CD1c-positive myeloid dendritic cell (primary cell): ENCODE measurements at regions not wholly inside any gene's neighbourhood (a gene's known extent, or its start where the extent isn't known, plus 50 kb on each side); places are given as distances from the start of the nearest gene placed in this dataset.

Source experiments
- DNase-seq: peaks from one replicate; pipeline ENCODE4 v3.0.0-alpha.2; 2016; ENCODE audit errors: extremely low spot score

DNA sequence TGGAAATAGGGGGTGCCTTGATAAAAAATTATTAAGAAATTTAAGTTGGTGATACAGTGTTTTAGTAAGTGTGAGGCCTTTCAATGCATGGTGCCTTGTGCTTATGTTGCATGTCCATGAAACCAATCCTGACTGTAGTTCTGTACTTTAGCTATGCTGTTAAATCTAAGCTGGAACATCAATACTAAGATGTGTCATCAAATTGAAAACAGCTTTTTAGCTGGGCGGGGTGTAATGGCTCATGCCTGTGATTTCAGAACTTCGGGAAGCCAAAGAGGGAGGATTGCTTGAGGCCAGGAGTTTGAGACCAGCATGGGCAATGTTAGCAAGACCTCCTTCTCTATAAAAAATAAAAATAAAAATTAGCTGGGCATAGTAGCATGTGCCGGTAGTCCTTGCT, 930.3 kb upstream of the PCDH9 start:
- no peak for DNase-seq

DNA sequence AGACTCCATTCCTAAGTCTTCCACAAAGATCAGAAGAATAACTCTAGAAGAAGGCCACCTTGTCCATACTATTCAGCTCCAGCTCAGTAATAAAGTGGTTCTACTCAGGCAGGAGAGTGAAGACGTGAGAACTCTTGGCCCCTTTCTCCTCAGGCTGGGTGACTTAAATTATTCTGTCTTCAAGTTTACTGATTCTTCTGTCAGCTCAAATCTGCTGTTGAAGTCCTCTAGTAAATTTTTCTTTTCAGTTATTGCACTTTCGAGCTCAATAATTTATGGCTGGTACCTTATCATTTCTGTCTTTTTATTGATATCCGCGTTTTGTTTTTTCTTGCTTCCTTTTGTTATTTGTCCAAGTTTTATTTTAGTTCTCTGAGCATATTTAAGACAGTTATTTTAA, 922.3 kb upstream of the PCDH9 start:
- DNase-seq = no peak

DNA sequence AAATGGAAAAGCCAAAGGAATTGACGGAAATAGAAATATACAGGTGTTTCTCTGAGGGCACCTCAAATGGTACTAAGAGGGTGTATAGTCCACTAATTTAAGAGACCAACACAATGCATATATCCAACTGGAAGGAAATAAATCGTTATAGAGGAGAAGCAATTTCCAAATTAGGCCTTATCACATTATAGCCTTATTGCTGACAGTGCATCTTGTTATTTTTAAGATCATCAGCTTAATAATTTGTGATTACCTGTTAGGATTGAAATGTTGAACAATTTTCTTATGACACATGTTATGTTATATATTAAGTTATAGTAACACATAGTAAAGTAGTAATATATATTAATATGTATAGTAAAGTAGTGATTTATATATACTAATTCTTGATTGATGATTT, 915.7 kb upstream of the PCDH9 start:
- no peak for DNase-seq

DNA sequence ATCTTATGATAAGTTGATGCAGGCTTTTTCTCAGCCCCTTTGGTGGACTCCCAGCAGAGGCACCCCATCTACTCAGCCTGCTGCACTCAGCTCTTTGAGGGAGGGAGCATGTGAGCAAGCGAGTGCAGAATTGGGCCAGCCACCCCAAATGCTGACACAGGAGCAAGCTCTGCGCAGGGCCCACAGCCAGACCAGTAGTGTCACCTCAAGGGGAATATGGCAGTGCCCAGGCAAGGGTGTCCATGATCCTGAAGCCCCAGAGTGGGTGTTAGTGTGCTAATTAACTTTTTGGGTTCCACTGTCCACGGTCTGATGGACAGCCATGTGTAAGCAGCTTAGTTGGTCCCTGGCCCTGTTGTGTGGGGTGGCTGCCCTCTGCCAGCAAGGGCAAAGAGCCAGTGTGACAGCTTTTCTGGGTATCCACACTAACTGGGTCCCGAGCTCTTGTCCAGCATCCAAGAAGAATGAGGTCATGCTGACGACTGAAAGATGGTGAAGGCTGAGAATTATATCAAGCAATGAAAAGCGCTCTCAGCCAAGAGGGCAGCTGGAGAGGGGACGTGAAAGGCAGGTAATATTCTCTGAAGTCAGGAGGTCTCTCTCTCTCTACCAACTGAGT, 898.3 kb upstream of the PCDH9 start:
- no peak for DNase-seq

DNA sequence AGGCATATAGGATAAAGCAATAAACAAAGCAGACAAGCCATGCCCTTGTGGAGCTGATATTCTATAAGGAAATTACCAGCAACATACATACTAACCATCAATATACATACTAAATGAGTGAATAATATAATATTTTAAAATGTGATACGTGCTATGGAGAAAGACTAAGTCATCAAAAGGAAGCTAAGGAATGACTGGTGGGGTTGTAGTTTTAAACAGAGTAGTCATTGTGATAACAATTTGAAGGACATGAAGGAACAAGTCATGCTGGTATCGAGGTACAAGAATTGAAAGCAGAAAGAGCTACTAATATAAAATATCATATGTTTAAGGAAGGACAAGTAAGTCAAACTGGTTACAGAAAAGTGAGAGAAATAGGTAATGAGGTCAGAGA, 894.9 kb upstream of the PCDH9 start:
- DNase-seq = no peak

DNA sequence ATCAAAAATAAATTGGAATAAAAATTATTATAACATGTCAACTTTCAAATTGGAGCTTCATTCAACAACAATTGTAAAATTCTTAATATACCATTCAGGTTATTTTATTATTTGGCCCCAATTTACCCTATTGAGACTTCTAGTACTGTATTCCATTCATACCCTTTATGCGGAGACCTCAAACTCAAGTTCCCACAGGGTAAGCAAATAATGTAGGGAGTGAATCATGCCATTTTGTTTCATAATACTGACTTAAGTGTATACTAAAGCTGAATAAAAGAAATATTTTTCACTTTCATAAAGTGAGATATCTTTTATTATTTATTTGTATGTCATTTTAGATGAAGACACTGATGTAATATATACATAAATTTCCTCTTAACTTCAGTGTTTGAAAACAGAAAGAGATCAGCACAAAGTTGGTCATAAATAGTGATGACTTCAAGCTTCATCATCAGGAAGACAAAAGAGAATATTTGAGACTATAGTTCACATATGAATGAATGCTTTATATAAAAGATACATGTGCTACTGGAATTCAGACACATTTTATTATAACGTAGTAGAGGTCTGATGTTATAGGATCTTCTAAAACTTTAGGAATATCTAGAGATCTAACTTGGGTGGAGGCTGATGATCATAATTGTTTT, 894.4 kb upstream of the PCDH9 start:
- no peak for DNase-seq

DNA sequence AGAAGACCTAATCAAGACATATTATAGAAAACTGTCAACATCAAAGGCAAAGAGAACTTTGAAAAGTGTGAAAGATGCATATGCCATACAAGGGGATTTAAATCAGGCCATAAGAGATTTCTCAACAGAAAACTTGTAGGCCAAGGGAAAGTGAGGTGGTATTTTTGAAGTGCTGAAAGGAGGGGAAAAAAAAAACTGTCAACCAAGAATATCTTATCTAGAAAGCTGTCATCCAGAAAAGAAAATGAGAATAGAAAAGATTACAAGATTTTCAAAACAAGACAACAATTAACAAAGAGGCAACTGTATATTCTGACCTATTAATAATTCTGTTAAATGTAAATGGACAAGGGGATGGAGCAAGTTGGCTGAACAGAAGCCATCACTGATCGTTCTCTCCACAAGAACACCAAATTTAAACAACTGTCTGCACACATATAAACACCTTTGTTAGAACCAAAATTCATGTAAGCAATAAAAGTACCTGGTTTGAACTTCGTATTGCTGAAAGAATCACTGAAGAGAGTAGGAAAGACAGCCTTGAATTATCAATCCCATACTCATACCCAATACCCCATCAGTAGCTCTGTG, 880.1 kb upstream of the PCDH9 start:
- no peak for DNase-seq

DNA sequence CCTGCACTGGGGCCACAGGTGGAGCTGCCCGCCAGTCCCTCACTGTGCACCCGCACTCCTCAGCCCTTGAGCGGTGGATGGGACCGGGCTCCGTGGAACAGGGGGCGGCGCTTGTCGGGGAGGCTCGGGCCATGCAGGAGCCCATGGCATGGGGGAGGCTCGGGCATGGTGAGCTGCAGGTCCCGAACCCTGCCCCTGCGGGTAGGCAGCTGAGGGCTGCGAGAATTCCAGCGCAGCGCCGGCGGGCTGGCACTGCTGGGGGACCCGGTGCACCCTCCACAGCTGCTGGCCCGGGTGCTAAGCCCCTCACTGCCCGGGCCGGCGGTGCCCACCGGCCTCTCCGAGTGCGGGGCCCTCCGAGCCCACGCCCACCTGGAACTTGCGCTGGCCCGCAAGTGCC, 877.5 kb upstream of the PCDH9 start:
- no peak for DNase-seq

DNA sequence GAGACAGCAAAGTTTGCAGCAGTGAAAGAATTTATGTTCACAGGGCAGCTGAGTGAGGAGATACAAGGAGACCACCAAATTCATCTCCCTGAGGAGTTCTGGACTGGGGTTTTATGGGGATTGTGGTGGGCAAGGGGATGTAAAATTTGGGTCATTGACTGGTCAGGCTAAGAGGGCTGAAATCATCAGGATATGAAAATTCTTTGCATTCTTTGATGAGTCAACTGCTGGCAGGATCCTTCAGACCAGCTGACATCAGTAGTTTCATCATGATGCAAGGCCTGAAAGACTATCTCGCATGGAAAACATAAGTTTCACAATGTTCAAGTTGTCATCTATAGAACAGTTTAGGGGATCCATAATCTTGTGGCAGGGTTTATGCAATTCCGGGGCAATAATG, 869.5 kb upstream of the PCDH9 start:
- DNase-seq = no peak

DNA sequence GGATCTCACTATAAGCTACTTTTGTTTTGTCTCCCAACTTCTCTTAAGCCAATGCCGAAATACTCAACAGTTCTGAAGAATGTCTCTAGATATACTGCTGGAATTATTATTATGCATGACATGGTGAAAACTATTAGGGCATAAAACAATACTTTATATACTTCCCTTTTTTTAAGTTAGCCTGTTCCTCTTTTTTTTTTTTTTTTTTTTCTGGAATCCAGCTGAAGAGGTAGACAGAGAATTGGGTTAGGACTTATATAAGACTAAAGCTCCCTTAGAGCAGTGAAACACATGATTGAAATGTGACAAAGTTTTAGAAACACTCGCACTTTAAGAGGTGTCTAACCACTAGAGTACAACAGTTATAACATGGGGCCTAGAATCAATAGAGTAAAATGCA, 850.9 kb upstream of the PCDH9 start:
- no peak for DNase-seq

DNA sequence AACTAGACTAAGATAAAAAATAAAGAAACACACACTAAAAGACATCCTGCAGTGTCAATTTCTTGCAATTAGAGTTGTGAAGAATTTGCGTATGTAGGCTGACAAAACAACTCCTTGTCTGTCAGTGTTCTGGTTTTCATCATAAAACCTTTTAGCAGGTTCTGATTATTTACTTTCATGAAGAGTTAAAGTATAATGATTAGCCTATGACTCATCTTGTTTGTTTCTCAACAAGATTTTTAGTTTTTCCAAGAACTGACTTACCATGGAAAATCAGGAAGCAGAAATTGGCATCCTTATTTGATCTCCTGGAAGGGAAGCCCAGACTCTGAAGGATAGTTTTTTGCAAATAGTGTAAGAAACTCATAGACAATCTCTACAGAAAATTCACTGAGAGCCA, 848.7 kb upstream of the PCDH9 start:
- DNase-seq = no peak

DNA sequence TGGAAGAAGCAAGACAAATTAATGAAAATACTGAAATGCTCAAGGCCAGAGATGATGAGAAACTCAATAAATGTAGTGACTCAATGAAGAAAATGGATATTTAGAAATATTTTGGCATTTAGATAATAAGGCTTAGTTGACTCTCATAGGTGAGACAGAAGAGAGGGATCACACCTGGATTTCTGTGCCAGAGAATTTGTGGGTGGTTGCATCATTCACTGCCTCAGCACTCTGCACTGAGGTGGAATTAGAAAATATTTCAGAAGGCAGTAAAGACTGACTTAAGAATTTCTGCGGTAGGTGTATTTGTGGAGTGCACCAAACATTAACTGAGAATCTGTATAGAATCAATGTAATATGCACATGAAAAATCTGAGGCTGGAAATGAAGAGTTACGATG, 848.3 kb upstream of the PCDH9 start:
- DNase-seq = no peak

DNA sequence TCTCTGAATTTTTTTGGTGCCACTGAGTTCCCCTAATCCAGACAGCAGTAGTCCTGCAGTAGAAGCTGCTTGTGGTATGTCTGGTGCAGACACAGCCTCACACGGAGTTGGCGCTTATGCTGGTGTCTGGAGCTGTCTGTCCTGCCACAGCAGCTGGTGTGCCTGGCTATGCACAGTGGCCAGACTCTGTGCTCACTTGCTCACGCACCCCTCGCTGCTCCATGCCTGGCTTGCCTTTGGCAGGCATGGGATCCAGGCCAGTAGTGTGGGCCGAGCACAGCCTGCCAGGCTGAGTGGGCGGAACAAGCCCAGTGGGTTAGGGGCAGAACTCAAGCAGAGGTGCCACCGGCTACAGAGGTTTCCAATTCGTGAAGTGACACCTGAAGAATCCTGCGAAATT, 845.9 kb upstream of the PCDH9 start:
- DNase-seq = no peak

DNA sequence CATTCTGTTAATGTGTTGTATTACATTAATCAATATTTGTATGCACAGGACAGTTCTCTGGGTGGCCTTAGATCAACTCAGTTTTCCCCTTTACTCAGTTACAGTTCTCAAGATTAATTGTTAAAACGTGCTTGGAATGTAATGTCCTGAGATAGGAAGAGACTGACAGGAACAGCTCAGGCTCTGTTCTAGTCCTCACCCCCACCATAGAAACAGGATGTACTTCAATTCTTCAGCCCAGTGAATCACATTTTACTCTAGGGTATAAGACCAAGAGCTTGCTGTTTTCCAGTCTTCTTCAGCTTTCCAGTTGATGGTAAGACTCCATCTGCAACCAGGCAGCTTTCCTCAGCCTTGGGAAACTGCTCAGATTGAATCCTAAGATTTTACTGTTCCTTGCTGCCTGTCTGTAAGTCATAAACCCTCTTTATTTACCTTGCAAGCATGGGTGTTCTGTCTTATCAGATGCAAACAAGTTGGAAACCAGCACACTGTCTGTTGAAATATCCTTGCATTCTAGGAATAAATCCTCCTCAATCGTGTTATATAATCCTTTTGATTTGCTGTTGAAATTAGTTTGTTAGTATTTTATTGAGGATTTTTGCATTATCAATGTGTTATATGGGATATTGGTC, 836.9 kb upstream of the PCDH9 start:
- DNase-seq = no peak

DNA sequence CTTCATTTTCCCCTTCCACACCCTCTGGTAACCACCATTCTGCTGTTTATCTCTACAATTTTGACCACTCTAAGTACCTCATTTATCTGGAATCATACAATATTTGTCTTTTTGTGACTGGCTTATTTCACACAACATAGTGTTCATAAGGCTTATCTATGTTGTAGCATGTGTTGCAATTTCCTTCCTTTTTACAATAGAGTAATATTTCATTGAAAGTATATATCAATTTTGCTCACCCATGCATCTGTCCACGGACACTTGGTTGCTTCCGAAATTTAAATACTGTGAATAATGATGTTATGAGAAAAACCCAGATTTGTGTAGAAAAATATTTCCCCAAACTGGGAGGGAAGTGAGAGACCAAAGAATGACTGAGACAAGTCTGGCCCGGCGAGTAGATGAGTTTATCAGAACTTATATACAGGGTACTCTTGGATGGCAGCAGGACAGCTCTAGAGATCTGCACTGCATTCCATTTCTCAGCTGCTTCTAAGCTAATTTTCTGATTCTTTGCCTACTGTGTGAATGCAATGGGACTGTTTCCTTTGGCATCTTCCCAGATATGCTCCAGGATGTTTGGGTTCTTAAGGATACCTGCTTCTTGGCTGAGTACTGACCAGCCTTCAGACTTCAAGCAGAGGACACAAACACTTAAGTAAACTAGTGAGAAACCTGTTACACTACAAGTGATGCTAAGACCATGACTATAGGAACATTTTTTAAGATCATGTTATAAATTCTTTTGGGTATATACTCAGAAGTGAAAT, 834.0 kb upstream of the PCDH9 start:
- no peak for DNase-seq

DNA sequence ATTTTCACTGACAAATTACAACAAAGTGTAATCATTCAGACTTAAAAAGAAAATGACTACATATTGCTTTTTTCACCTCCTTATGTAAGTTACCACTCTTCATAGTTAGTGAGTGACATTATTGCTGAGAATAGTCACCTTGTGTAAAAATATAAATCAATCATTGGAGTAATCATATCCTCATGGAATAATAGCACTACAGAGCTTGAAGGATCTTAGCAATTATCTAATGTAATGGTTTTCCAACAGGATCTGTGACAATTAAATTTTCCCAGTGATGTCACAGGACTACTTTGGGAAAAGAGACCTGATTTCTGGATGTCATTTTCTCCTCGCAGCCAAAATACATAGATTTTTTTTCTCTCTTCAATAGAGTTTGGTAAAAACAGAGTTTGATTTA, 833.0 kb upstream of the PCDH9 start:
- no peak for DNase-seq

DNA sequence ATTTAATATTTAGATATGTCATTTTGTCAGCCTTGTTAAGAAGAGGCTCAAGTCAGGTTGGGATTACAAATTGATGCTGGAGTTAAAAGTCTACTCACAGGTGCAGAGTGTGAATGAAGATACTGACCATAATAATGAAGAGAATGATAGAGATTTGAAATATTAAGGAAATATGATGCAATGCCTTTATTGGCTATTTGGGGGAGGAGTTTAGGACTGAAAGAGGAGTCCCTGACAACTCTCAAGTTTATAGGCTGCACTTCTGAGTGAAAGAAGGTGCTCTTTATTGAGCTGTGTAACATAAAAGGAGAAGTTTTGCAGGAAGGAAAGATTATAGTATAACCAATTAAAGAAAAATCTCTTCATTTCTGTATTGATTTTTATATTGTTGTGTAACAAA, 827.7 kb upstream of the PCDH9 start:
- no peak for DNase-seq

DNA sequence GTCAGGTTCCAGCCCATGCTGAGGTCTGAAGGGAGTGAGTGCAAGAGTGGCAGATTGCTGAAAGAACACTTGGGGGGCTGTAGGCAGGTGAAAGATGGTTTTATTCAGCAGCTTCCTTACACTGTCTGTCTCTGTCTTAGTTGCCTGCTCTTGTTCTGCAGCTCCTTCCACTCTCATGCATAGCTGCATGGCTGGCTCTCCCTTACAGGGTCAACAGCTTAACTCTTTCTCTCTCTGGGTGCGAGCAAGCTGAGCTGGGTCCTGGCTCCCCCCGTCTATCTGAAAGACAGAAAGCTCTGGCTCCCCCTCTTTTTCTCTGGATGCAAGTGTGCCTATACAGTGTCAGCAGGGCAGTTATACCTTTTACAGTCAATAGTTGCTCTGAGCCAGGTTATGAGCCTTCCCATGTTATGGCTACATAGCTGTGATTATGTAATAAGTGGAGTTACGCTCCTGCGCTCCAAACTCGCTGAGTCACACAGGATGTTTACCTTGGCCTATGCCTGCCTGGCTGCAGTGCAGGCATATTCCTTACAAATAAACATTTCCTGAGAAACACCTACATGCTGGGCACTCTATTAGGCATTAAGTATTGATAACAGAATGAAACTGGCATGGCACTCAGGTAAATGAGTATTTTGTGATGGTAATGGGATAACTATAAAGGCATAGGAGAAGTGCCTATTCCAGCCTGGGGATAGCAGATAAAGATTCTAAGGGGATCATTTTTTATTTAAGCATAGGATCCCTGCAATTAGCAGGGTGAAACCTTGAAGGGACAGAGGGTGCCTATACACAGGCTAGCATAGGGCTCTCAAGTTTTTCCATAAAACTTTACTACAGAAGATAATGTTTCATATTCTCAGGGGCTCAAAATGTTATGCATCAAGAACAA, 826.9 kb upstream of the PCDH9 start:
- DNase-seq = no peak

DNA sequence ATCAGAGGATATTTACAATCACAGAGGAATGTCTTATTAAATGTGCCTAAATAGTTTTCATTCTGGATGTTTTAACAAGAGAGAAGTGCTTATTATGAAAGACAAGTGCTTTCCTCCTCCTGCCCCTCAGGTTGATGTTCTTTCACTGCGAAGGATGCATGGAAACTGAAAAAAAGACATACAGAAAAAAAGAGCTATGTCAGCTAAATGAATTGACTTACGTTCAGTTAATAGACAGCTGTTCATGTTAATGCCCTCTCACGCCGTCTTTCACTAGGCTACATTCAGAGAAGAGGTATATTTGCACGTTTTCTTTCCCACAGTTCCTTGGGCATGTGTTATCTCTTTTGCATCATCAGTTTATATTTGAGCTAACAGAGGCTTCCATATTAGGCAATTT, 821.8 kb upstream of the PCDH9 start:
- DNase-seq = no peak

DNA sequence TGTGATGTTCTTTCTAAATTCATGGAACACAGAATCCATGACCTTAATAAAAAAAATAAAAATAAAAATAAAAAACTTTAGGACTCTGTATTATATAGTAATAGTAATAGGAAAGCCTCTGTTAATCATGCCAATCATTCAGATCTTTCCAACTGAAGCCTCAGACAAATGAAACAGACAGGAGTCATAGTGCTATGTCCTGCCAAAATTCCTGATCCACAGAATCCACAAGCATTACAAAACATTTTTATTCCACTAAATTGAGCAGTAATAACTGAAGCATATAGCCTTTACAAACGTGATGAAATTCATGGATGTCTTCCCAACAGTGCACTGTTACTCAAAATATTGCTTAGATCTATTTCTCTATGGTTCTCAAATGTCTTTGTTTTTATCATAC, 820.6 kb upstream of the PCDH9 start:
- no peak for DNase-seq

DNA sequence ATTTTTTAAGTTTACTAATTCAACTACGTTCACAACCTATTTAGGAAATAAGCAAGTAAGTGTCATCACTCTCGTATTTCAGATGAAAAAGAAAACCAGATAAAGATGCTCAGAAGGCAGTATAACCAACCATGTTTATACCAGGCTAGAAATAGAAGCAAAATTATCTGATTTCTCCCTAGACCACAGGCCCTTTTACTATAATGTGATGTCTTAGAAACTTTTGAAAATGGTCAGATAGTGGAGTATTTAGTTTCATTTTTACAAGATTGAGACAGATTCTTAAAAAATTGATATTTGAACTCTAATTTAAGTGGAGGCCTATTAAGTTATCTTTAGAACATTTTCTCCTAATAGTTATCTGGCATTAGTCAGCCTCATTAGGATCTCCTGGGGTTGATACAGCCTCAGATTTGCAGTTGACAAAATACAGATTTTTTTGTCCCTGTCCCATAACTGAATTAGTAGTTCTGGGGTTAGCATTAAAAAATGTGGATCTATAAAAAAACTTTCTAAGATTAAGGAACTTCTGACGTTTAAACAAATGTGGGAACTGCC, 818.7 kb upstream of the PCDH9 start:
- DNase-seq = no peak
